ENCODE measurements at regions not wholly inside any gene's neighbourhood (a gene's known extent, or its start where the extent isn't known, plus 50 kb on each side); places are given as distances from the start of the nearest gene placed in this dataset.

DNA sequence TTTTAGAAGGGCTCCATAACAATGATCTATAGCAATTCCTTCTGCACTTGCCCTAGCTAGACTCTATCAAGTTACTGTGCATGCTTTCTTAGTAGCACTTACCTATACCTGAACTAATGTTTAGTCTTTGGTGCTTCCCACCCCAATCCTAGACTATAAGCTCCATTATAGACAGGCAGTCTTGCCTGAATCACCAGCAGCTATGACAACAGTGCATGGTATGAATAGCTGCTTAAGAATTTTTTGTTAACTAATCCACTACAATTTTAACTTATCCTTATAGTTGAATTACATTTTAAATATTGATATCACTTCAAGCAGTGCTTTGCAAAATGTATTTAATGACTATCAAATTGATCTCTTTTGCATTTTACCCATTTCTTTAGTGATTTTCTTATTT is 164.3 kb downstream of the RPS12 start:
- H2BK20ac ChIP-seq (ENCODE audit: low read depth, low read length): no peak overlapping the region
- H2BK120ac ChIP-seq (ENCODE audit: low read depth, low read length): no peak overlapping the region
- H4K20me1 ChIP-seq (ENCODE audit: insufficient read depth, low read length): no peaks in the 10 kb centered on the region
- no peak overlapping the region for H3K4me3 ChIP-seq (ENCODE audit: insufficient read depth, low read depth, low read length)
- no peak overlapping the region for H2AK5ac ChIP-seq (ENCODE audit: low read depth, low read length)
- H3K56ac ChIP-seq (ENCODE audit: extremely low read depth, insufficient read depth, low read length): no peak overlapping the region
- no peak overlapping the region for H4K5ac ChIP-seq (ENCODE audit: low read depth, low read length)
- peak; percentile 61 for DNase-seq
- H2BK15ac ChIP-seq (ENCODE audit: low read depth, low read length): no peak overlapping the region
- no peaks in the 10 kb centered on the region for H3K4me1 ChIP-seq (ENCODE audit: control insufficient read depth, insufficient read depth, low read length)
- H3K79me1 ChIP-seq (ENCODE audit: low read depth in 1 of 2, low read length in 2 of 2): no peaks in the 10 kb centered on the region
- H4K91ac ChIP-seq (ENCODE audit: insufficient read depth, low read depth, low read length): no peak overlapping the region
- no peak overlapping the region for H3K18ac ChIP-seq (ENCODE audit: low read depth, low read length)
- no peak overlapping the region for H3K27ac ChIP-seq (ENCODE audit: insufficient read depth, low read length)
- H3K23ac ChIP-seq (ENCODE audit: low read depth, low read length): no peak overlapping the region
- H3K4ac ChIP-seq (ENCODE audit: low read depth, low read length): no peak overlapping the region
- no peak overlapping the region for H3K14ac ChIP-seq (replicated peaks; ENCODE audit: low read depth, low read length)
- TF ChIP-seq, protein P1, sequence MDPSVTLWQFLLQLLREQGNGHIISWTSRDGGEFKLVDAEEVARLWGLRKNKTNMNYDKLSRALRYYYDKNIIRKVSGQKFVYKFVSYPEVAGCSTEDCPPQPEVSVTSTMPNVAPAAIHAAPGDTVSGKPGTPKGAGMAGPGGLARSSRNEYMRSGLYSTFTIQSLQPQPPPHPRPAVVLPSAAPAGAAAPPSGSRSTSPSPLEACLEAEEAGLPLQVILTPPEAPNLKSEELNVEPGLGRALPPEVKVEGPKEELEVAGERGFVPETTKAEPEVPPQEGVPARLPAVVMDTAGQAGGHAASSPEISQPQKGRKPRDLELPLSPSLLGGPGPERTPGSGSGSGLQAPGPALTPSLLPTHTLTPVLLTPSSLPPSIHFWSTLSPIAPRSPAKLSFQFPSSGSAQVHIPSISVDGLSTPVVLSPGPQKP (IDR thresholded peaks at IDR 0.05; ENCODE audit: borderline replicate concordance, low read depth, low read length): no peak
- TF ChIP-seq MAZ (IDR thresholded peaks at IDR 0.05; ENCODE audit: borderline replicate concordance, low read depth, low read length) (no peak), MXI1 (IDR thresholded peaks at IDR 0.05; ENCODE audit: borderline replicate concordance, low read depth, low read length) (no peak), RAD21 (IDR thresholded peaks at IDR 0.05; ENCODE audit: low read length) (no peak), POLR2A (IDR thresholded peaks at IDR 0.05; ENCODE audit: low read depth, low read length) (no peak), NFE2L2 (IDR thresholded peaks at IDR 0.05; ENCODE audit: low read depth, low read length) (no peak), SMC3 (IDR thresholded peaks at IDR 0.05; ENCODE audit: low read depth, low read length) (no peak), CHD1 (IDR thresholded peaks at IDR 0.05; ENCODE audit: low read depth, low read length) (no peak), MAFK (IDR thresholded peaks at IDR 0.05; ENCODE audit: low read depth, low read length) (no peak), FOS (IDR thresholded peaks at IDR 0.05; ENCODE audit: low read depth, low read length) (no peak), RFX5 (IDR thresholded peaks at IDR 0.05; ENCODE audit: low read depth, low read length) (no peak), CEBPB (IDR thresholded peaks at IDR 0.05; ENCODE audit: low read depth, low read length) (no peak), RCOR1 (IDR thresholded peaks at IDR 0.05; ENCODE audit: insufficient replicate concordance, low read length) (no peak), BHLHE40 (IDR thresholded peaks at IDR 0.05; ENCODE audit: low read depth, low read length) (no peak)
- TF ChIP-seq, protein P2, sequence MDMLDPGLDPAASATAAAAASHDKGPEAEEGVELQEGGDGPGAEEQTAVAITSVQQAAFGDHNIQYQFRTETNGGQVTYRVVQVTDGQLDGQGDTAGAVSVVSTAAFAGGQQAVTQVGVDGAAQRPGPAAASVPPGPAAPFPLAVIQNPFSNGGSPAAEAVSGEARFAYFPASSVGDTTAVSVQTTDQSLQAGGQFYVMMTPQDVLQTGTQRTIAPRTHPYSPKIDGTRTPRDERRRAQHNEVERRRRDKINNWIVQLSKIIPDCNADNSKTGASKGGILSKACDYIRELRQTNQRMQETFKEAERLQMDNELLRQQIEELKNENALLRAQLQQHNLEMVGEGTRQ (IDR thresholded peaks at IDR 0.05; ENCODE audit: low read depth, low read length): no peak
- TF ChIP-seq, protein P3, sequence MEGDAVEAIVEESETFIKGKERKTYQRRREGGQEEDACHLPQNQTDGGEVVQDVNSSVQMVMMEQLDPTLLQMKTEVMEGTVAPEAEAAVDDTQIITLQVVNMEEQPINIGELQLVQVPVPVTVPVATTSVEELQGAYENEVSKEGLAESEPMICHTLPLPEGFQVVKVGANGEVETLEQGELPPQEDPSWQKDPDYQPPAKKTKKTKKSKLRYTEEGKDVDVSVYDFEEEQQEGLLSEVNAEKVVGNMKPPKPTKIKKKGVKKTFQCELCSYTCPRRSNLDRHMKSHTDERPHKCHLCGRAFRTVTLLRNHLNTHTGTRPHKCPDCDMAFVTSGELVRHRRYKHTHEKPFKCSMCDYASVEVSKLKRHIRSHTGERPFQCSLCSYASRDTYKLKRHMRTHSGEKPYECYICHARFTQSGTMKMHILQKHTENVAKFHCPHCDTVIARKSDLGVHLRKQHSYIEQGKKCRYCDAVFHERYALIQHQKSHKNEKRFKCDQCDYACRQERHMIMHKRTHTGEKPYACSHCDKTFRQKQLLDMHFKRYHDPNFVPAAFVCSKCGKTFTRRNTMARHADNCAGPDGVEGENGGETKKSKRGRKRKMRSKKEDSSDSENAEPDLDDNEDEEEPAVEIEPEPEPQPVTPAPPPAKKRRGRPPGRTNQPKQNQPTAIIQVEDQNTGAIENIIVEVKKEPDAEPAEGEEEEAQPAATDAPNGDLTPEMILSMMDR (conservative IDR thresholded peaks at IDR 0.05; ENCODE audit: low read depth, low read length): no peak
- H4K8ac ChIP-seq (ENCODE audit: low read depth in 2 of 2, low read length in 2 of 2): no peak overlapping the region
- dilution Hi-C loops (cut with HindIII; ENCODE audit: low sequenced_read_pairs, unreplicated experiment): no loop called here
- in situ Hi-C loops (cut with MboI; ENCODE audit: low sequenced_read_pairs): no loop called here
- H2AFZ ChIP-seq (replicated peaks; ENCODE audit: low read length, poor library complexity): no peak overlapping the region
- no TSS peak for BruUV-seq (replicated peaks)
- intact Hi-C loops (cut with micrococcal nuclease): no loop called here
- no peaks in the 10 kb centered on the region for H3K36me3 ChIP-seq (ENCODE audit: control insufficient read depth, insufficient read depth, low read length)
- H3K9me3 ChIP-seq (ENCODE audit: control insufficient read depth, insufficient read depth, low read length): no peaks in the 10 kb centered on the region
- no peaks in the 10 kb centered on the region for H3K9me1 ChIP-seq (ENCODE audit: insufficient read depth, low read length)
- POLR2A ChIA-PET (ENCODE audit: unreplicated experiment): no interaction called here
- H3K27me3 ChIP-seq (ENCODE audit: control insufficient read depth, insufficient read depth, low read length): no peaks in the 10 kb centered on the region
- no peak overlapping the region for H3K4me2 ChIP-seq (ENCODE audit: low read depth, low read length)
- CTCF ChIA-PET: no interaction called here
- no peak overlapping the region for H2AK9ac ChIP-seq (replicated peaks; ENCODE audit: low read depth, low read length, poor library complexity)
- H2BK5ac ChIP-seq (ENCODE audit: low read depth, low read length, poor library complexity, severe bottlenecking): no peak overlapping the region
- peak; percentile 93 for ATAC-seq (ENCODE audit: low read depth)
- no peak overlapping the region for H3K9ac ChIP-seq (ENCODE audit: low read depth, low read length)

All from IMR-90 (cell line).